Thyroid gland (tissue), 4 donors: ENCODE measurements at regions not wholly inside any gene's neighbourhood (a gene's known extent, or its start where the extent isn't known, plus 50 kb on each side); places are given as distances from the start of the nearest gene placed in this dataset.

Source experiments
- DNase-seq, 2 donors: peaks; one replicate each; pipeline ENCODE4 v3.0.0-alpha.2; 2019
- H3K27ac ChIP-seq, 3 donors: fragments of 200-600 bp; sonication (generic); 1 replicate in 2 of 3; 2 replicates in 1 of 3; pipeline ENCODE4 v1.5.1; 2016 to 2019; ENCODE audit warnings: mild to moderate bottlenecking in 1 of 3, moderate library complexity in 1 of 3
- H3K27me3 ChIP-seq: fragments of 200-600 bp; sonication (generic); one replicate; pipeline ENCODE4 v1.5.1; 2019
- H3K36me3 ChIP-seq, 2 donors: fragments of 200-600 bp; sonication (generic); one replicate each; pipeline ENCODE4 v1.5.1; 2016 to 2019
- H3K4me1 ChIP-seq, 2 donors: fragments of 200-600 bp; sonication (generic); one replicate each; pipeline ENCODE4 v1.5.1; 2017 to 2019
- H3K4me3 ChIP-seq, 3 donors: fragments of 200-600 bp; sonication (generic); replicated peaks in 1 of 3; 1 replicate in 2 of 3; 2 replicates in 1 of 3; pipeline ENCODE4 v1.5.1; 2016; ENCODE audit warnings: mild to moderate bottlenecking in 1 of 3
- H3K9me3 ChIP-seq: fragments of 200-600 bp; sonication (generic); one replicate; pipeline ENCODE4 v1.5.1; 2017
- POLR2A ChIP-seq, 2 donors: fragments of 450-650 bp; IDR thresholded peaks; one replicate each; pipeline ENCODE4 v1.6.1; 2017; ENCODE audit warnings: antibody characterized with exemption in 2 of 2, mild to moderate bottlenecking in 2 of 2, moderate library complexity in 1 of 2
- WGBS, 2 donors: methylation state at CpG; one replicate each; pipeline ENCODE4 v1.1.5; 2017; 5-methylcytosine and 5-hydroxymethylcytosine counted together
- intact Hi-C: fragments of 100-400 bp; cut with DNase I; formaldehyde crosslinking; loops from one replicate; pipeline ENCODE4 v1.15.1; 2023
- TF ChIP-seq, protein P1 (sequence below), 6 experiments: fragments of 200-600 bp in 3 of 6; fragments of 450-650 bp in 3 of 6; sonication (generic) in 3 of 6; IDR thresholded peaks; one replicate each; pipeline ENCODE4 v1.5.1; 2016 to 2019; ENCODE audit warnings: antibody characterized with exemption in 6 of 6, mild to moderate bottlenecking in 2 of 6, inconsistent platforms in 1 of 6, moderate library complexity in 1 of 6

- no peak overlapping the region for H3K4me3 ChIP-seq
- intact Hi-C loops = no loop called here
- WGBS, 2 donors = 72 to 73% methylated on average over 5 to 7 of the region's 7 CpGs
- no peaks in the 10 kb centered on the region for H3K36me3 ChIP-seq
- H3K27me3 ChIP-seq = no peaks in the 10 kb centered on the region
- H3K9me3 ChIP-seq = no peaks in the 10 kb centered on the region
- H3K27ac ChIP-seq = no peak overlapping the region
- TF ChIP-seq, protein P1, sequence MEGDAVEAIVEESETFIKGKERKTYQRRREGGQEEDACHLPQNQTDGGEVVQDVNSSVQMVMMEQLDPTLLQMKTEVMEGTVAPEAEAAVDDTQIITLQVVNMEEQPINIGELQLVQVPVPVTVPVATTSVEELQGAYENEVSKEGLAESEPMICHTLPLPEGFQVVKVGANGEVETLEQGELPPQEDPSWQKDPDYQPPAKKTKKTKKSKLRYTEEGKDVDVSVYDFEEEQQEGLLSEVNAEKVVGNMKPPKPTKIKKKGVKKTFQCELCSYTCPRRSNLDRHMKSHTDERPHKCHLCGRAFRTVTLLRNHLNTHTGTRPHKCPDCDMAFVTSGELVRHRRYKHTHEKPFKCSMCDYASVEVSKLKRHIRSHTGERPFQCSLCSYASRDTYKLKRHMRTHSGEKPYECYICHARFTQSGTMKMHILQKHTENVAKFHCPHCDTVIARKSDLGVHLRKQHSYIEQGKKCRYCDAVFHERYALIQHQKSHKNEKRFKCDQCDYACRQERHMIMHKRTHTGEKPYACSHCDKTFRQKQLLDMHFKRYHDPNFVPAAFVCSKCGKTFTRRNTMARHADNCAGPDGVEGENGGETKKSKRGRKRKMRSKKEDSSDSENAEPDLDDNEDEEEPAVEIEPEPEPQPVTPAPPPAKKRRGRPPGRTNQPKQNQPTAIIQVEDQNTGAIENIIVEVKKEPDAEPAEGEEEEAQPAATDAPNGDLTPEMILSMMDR (IDR thresholded peaks at IDR 0.05) = no peak
- no peak for TF ChIP-seq POLR2A (IDR thresholded peaks at IDR 0.05)
- H3K4me1 ChIP-seq = no peaks in the 10 kb centered on the region
- no peak for DNase-seq
Measured at GRCh38 chr11:133718238-133718637, 127.1 kb downstream of the SPATA19 start.

DNA sequence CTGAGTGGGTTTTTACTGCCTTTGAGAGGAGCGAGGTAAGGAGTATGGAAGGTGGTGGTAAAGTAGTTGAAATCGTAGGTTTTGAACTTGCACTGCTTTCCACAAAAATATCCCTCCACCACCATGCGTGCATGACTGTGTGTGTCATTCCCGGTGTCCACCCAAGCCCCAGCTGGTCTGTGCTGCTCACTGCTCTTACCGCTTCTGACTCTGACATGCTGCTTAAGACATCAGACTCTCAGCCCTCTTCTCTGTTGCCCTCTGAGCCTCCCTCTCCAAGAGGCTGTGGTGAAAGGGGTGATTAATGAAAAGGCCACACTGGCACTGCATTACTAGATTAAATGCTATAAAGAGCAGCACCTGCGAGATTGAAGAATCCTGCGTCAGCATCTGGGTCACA lies 128.7 kb downstream of the SPATA19 start:
- Histone ChIP-seq H3K27me3 (no peaks in the 10 kb centered on the region), H3K36me3 (no peaks in the 10 kb centered on the region), H3K27ac (no peak overlapping the region), H3K4me1 (no peaks in the 10 kb centered on the region), H3K9me3 (no peaks in the 10 kb centered on the region), H3K4me3 (no peak overlapping the region)
- WGBS, 2 donors = 86 to 87% methylated on average over 7 of the region's 7 CpGs
- TF ChIP-seq, protein P1 (IDR thresholded peaks at IDR 0.05) = no peak
- no peak for TF ChIP-seq POLR2A (IDR thresholded peaks at IDR 0.05)
- intact Hi-C loops = no loop called here
- DNase-seq = no peak

GRCh38 chr11:133715602-133716001 lies 129.7 kb downstream of the SPATA19 start:
- no peaks in the 10 kb centered on the region for H3K9me3 ChIP-seq
- no peaks in the 10 kb centered on the region for H3K27me3 ChIP-seq
- no peak for DNase-seq
- H3K4me1 ChIP-seq = no peaks in the 10 kb centered on the region
- H3K36me3 ChIP-seq = no peaks in the 10 kb centered on the region
- no peak overlapping the region for H3K27ac ChIP-seq
- no peak overlapping the region for H3K4me3 ChIP-seq
- TF ChIP-seq, protein P1 (IDR thresholded peaks at IDR 0.05) = no peak
- TF ChIP-seq POLR2A (IDR thresholded peaks at IDR 0.05) = no peak
- WGBS, 2 donors = 73 to 80% methylated on average over 6 to 7 of the region's 7 CpGs
- intact Hi-C loops = no loop called here

- Histone ChIP-seq H3K27ac (no peak overlapping the region), H3K9me3 (no peaks in the 10 kb centered on the region), H3K36me3 (no peaks in the 10 kb centered on the region), H3K4me1 (no peaks in the 10 kb centered on the region), H3K4me3 (no peak overlapping the region), H3K27me3 (no peaks in the 10 kb centered on the region)
- 29 to 30% methylated on average over 15 to 16 of the region's 16 CpGs for WGBS, 2 donors
- TF ChIP-seq POLR2A (IDR thresholded peaks at IDR 0.05) = no peak
- TF ChIP-seq, protein P1 (IDR thresholded peaks at IDR 0.05) = no peak
- no peak for DNase-seq
- intact Hi-C loops = no loop called here
Measured at GRCh38 chr11:133714471-133715375, 130.6 kb downstream of the SPATA19 start.

- Histone ChIP-seq H3K27me3 (no peaks in the 10 kb centered on the region), H3K36me3 (no peaks in the 10 kb centered on the region), H3K4me1 (no peaks in the 10 kb centered on the region), H3K27ac (no peak overlapping the region), H3K9me3 (no peaks in the 10 kb centered on the region), H3K4me3 (no peak overlapping the region)
- TF ChIP-seq, protein P1 (IDR thresholded peaks at IDR 0.05) = no peak
- no peak for TF ChIP-seq POLR2A (IDR thresholded peaks at IDR 0.05)
- WGBS, 2 donors = 90 to 91% methylated on average over 10 of the region's 10 CpGs
- DNase-seq = no peak
- intact Hi-C loops = no loop called here
Measured at GRCh38 chr11:133713844-133714243, 131.5 kb downstream of the SPATA19 start.
